Endothelial cell of umbilical vein (primary cell): ENCODE measurements at regions not wholly inside any gene's neighbourhood (a gene's known extent, or its start where the extent isn't known, plus 50 kb on each side); places are given as distances from the start of the nearest gene placed in this dataset.

Experiments used
- POLR2A ChIP-seq: IDR thresholded peaks from 2 replicates; pipeline ENCODE4 v1.6.1; 2012; ENCODE audit warnings: low read depth, mild to moderate bottlenecking, control low read depth, low read length
- POLR2AphosphoS5 ChIP-seq: IDR thresholded peaks from 2 replicates; pipeline ENCODE4 v1.6.1; 2012; ENCODE audit warnings: low read depth, mild to moderate bottlenecking, control low read depth, low read length, moderate library complexity; ENCODE audit not compliant: insufficient read depth
- TF ChIP-seq, protein P1 (sequence below), 2 donors: IDR thresholded peaks; 1 replicate in 1 of 2; 2 replicates in 1 of 2; pipeline ENCODE4 v1.5.1; 2011; ENCODE audit warnings: low read length in 2 of 2, mild to moderate bottlenecking in 2 of 2, moderate library complexity in 2 of 2, control low read depth in 1 of 2, inconsistent platforms in 1 of 2, low read depth in 1 of 2; ENCODE audit not compliant: insufficient read depth in 1 of 2; ENCODE audit errors: extremely low read depth in 1 of 2

DNA sequence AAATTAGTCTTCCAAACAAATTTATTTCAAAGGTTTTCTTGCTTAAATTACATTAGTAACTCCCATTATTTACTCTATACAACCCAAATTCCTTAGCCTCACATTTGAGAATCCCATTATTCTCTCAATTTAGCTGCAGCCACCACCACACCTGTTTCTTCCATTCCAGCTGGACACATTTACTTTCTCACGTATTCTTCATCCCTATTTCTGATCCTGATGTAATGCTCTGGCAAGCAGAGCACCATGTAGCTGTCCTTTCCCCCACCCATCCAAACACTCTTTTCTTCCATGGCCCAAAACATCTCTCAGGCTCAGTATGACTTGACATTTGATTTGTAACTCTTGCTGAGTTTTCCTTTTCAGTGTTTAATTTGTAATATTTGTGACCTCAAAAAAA, 240.2 kb upstream of the CLEC14A start:
- TF ChIP-seq, protein P1, sequence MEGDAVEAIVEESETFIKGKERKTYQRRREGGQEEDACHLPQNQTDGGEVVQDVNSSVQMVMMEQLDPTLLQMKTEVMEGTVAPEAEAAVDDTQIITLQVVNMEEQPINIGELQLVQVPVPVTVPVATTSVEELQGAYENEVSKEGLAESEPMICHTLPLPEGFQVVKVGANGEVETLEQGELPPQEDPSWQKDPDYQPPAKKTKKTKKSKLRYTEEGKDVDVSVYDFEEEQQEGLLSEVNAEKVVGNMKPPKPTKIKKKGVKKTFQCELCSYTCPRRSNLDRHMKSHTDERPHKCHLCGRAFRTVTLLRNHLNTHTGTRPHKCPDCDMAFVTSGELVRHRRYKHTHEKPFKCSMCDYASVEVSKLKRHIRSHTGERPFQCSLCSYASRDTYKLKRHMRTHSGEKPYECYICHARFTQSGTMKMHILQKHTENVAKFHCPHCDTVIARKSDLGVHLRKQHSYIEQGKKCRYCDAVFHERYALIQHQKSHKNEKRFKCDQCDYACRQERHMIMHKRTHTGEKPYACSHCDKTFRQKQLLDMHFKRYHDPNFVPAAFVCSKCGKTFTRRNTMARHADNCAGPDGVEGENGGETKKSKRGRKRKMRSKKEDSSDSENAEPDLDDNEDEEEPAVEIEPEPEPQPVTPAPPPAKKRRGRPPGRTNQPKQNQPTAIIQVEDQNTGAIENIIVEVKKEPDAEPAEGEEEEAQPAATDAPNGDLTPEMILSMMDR (IDR thresholded peaks at IDR 0.05; ENCODE audit: extremely low read depth in 1 of 2, insufficient read depth in 1 of 2, low read depth in 1 of 2, low read length in 2 of 2), result no peak
- TF ChIP-seq POLR2AphosphoS5, result no peak
- no peak for TF ChIP-seq POLR2A
